WERI-Rb-1 (cell line): ENCODE measurements at regions not wholly inside any gene's neighbourhood (a gene's known extent, or its start where the extent isn't known, plus 50 kb on each side); places are given as distances from the start of the nearest gene placed in this dataset.

Source experiments
- DNase-seq: peaks from one replicate; pipeline ENCODE4 v3.0.0-alpha.2; 2020
- H3K27ac ChIP-seq: fragments of 250-450 bp; sonication (Bioruptor Pico); 2 replicates; pipeline ENCODE4 v1.5.1; 2020; ENCODE audit warnings: mild to moderate bottlenecking, moderate library complexity
- H3K27me3 ChIP-seq: fragments of 250-450 bp; sonication (Bioruptor Pico); 2 replicates; pipeline ENCODE4 v1.5.1; 2021; ENCODE audit warnings: mild to moderate bottlenecking, low read depth, moderate library complexity; ENCODE audit not compliant: insufficient read depth, severe bottlenecking
- H3K36me3 ChIP-seq: fragments of 250-450 bp; sonication (Bioruptor Pico); 2 replicates; pipeline ENCODE4 v1.5.1; 2020; ENCODE audit warnings: mild to moderate bottlenecking, moderate library complexity
- H3K4me3 ChIP-seq: 2 replicates; pipeline ENCODE4 v1.5.1; 2011; ENCODE audit warnings: low read depth, mild to moderate bottlenecking, control low read depth, low read length
- H3K9me3 ChIP-seq: fragments of 250-450 bp; sonication (Bioruptor Pico); 2 replicates; pipeline ENCODE4 v1.5.1; 2021; ENCODE audit warnings: mild to moderate bottlenecking, moderate library complexity; ENCODE audit not compliant: severe bottlenecking
- CTCF ChIP-seq: IDR thresholded peaks from 2 replicates; pipeline ENCODE4 v1.5.1; 2011; ENCODE audit warnings: low read depth, mild to moderate bottlenecking, control low read depth, inconsistent platforms, low read length

GRCh38 chr5:163245584-163245983 is 191.8 kb upstream of the CCNG1 start:
- no peak overlapping the region for H3K27ac ChIP-seq
- H3K27me3 ChIP-seq: peaks cover 38% of the 10 kb centered on the region
- no peak for DNase-seq
- H3K36me3 ChIP-seq: no peaks in the 10 kb centered on the region
- no peaks in the 10 kb centered on the region for H3K9me3 ChIP-seq
- TF ChIP-seq CTCF: no peak
- H3K4me3 ChIP-seq: no peak overlapping the region

DNA sequence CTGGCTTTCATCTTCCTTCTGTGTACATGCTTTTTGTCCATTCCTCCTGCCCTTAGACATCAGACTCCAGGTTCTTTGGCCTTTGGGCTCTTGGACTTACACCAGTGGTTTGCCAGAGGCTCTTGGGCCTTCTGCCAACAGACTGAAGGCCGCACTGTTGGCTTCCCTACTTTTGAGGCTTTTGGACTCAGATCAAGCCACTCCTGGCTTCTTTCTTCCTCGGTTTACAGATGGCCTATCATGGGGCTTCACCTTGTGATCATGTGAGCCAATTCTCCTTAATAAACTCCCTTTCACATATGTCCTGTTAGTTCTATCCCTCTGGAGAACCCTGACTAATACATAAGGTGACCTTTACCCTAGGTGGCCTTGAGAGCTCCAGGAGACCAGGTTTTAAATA is 189.1 kb upstream of the CCNG1 start:
- H3K36me3 ChIP-seq: no peaks in the 10 kb centered on the region
- no peaks in the 10 kb centered on the region for H3K9me3 ChIP-seq
- no peak for DNase-seq
- H3K4me3 ChIP-seq: no peak overlapping the region
- peaks cover 57% of the 10 kb centered on the region for H3K27me3 ChIP-seq
- no peak overlapping the region for H3K27ac ChIP-seq
- no peak for TF ChIP-seq CTCF

DNA sequence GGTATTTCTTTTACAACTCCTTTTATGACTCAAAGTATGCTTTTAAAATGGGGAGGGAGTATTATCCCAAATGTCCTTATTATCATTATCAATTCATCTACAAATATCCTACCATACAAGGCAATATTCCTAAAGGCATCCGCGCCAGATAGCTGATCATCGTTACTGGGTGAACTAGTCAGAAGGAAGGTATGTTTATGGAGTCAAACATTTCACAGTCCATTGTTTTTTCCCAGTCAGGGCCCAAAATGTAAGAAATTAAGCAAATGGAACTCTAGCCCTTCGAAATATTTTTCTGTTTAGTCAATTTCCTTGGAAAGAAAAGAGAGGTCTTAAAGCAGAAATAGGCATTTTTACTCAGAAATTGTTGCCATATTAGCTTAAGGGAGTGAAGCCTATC is 188.5 kb upstream of the CCNG1 start:
- Histone ChIP-seq H3K9me3 (no peaks in the 10 kb centered on the region), H3K27ac (no peak overlapping the region), H3K4me3 (no peak overlapping the region), H3K27me3 (peaks cover 61% of the 10 kb centered on the region), H3K36me3 (no peaks in the 10 kb centered on the region)
- no peak for TF ChIP-seq CTCF
- DNase-seq: no peak

- TF ChIP-seq CTCF: no peak
- Histone ChIP-seq H3K27ac (no peak overlapping the region), H3K36me3 (no peaks in the 10 kb centered on the region), H3K27me3 (peaks cover 70% of the 10 kb centered on the region), H3K9me3 (no peaks in the 10 kb centered on the region), H3K4me3 (no peak overlapping the region)
- DNase-seq: no peak
These were observed 184.4 kb upstream of the CCNG1 start for GRCh38 chr5:163252950-163253349.

DNA sequence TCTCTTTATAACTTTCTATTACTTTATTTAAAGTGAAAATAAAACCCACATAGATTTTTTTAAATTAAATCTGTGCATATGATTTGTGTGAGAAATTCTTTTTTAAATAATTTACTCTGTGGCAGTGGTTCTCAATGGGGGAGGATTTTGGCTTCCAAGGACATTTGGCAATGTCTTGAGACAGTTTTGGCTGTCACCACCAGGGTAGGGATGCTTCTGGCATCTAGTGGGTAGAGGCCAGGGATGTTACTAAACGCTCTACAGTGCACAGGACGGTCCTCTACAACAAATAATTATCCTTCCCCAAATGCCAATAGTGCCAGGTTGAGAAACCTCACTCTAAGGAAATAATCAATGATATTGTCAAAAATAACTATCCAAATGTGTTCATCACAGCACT is 177.9 kb upstream of the CCNG1 start:
- H3K36me3 ChIP-seq: no peaks in the 10 kb centered on the region
- peaks cover 31% of the 10 kb centered on the region for H3K27me3 ChIP-seq
- DNase-seq: no peak
- TF ChIP-seq CTCF: no peak
- no peak overlapping the region for H3K27ac ChIP-seq
- H3K4me3 ChIP-seq: no peak overlapping the region
- H3K9me3 ChIP-seq: no peaks in the 10 kb centered on the region

GRCh38 chr5:163260471-163260870 is 176.9 kb upstream of the CCNG1 start:
- TF ChIP-seq CTCF: no peak
- no peak overlapping the region for H3K4me3 ChIP-seq
- no peaks in the 10 kb centered on the region for H3K36me3 ChIP-seq
- H3K27ac ChIP-seq: no peak overlapping the region
- H3K9me3 ChIP-seq: no peaks in the 10 kb centered on the region
- H3K27me3 ChIP-seq: peaks cover 25% of the 10 kb centered on the region
- DNase-seq: no peak
